ENCODE measurements at regions not wholly inside any gene's neighbourhood (a gene's known extent, or its start where the extent isn't known, plus 50 kb on each side); places are given as distances from the start of the nearest gene placed in this dataset.

Small RNA genes in the stretch of these regions (small RNA-seq; reads per million reads assigned to genes)
- gene AC007179.3 (0 reads per million in 3 experiments), gene MIR4432 (0 reads per million in 3 experiments), gene RNA5SP94 (0 reads per million in 3 experiments), gene RNU1-32P (1.8 to 216 (median 2.2) reads per million in 3 experiments), gene RNU6-508P (0 reads per million in 3 experiments)
